ENCODE measurements at regions not wholly inside any gene's neighbourhood (a gene's known extent, or its start where the extent isn't known, plus 50 kb on each side); places are given as distances from the start of the nearest gene placed in this dataset.

- H3K9me3 ChIP-seq = no peaks in the 10 kb centered on the region
- ChIA-PET CTCF (interaction anchor here (1.2 to 1.3 kb wide), 3 partner anchors 9 to 43 kb away, joined by 3 read pairs; no protein-coding TSS in a partner anchor), POLR2A (no interaction called here)
- DNase-seq (ENCODE audit: low read depth in 1 of 2, low spot score in 1 of 2) (no peak), ATAC-seq (no peak), FAIRE-seq (peak; percentile 67)
- WGBS (ENCODE audit: missing lambda C conversion rate) = 24% methylated on average over 4 of the region's 4 CpGs
- no peak overlapping the region for H3K4me3 ChIP-seq
- H3K4me1 ChIP-seq = peaks cover 31% of the 10 kb centered on the region
- no peak overlapping the region for H3K4me2 ChIP-seq
- no peak for TF ChIP-seq RAD21 (conservative IDR thresholded peaks at IDR 0.05 in 1 of 2, IDR thresholded peaks at IDR 0.05 in 1 of 2)
- TF ChIP-seq EHMT2 (IDR thresholded peaks at IDR 0.05; ENCODE audit: low read depth) = no peak
- no peak for TF ChIP-seq FOSL2 (IDR thresholded peaks at IDR 0.05)
- peak; percentile 52 for TF ChIP-seq FOSL2 (CRISPR knock-in tag; IDR thresholded peaks at IDR 0.05)
- TF ChIP-seq CBX8 (IDR thresholded peaks at IDR 0.05) = no peak
- no peak for TF ChIP-seq ZC3H11A (IDR thresholded peaks at IDR 0.05)
- no peak for TF ChIP-seq FOSB (CRISPR knock-in tag; IDR thresholded peaks at IDR 0.05)
- no peak for TF ChIP-seq ZNF302 (CRISPR knock-in tag; IDR thresholded peaks at IDR 0.05)
- no peak for TF ChIP-seq MAZ (IDR thresholded peaks at IDR 0.05; ENCODE audit: borderline replicate concordance, low read depth, low read length)
- H3K27ac ChIP-seq = no peak overlapping the region
These were observed 117.7 kb upstream of the GGTLC1 start for GRCh38 chr20:24106150-24106800.

DNA sequence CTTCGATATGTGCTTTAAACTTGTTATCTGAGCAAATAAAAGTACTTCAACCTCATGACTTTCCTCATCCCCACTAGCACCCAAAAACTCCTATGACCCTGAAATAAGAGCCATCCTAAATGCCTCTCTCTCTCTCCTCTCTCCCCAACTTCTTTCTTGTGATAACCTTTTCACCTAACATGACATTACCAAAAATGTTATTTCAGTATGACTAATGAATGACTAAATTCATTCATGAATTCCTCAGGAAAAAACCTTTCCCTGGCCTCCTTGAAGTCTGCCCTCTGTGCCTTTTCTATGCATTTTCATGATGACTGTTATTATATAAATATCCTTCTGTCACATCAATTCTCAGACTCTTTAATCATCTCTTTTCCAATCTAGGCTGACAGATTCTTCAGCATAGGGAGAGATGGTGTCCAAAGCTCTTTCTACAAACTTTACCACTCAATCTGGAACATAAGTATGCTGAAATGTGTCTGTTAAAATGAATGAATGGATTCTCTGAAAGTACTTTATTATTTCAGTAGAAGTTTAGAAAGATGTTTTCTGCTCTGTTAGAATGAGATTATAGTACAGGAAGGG lies 114.3 kb upstream of the GGTLC1 start:
- Histone ChIP-seq H3K9me3 (no peaks in the 10 kb centered on the region), H3K4me1 (peaks cover 44% of the 10 kb centered on the region), H3K4me2 (peak overlapping the region; percentile 64), H3K27ac (peak overlapping the region; percentile 45 to 83; a peak in 5 of 6 replicates), H3K4me3 (no peak overlapping the region)
- FAIRE-seq (no peak), ATAC-seq (peak; percentile 37 to 60; a peak in 5 of 6 replicates), DNase-seq (ENCODE audit: low read depth in 1 of 2, low spot score in 1 of 2) (peak in 1 of 2 experiments; percentile 47)
- TF ChIP-seq CBX8 (IDR thresholded peaks at IDR 0.05) (no peak), ELK1 (IDR thresholded peaks at IDR 0.05; ENCODE audit: low read depth, low read length) (no peak), FOSL2 (IDR thresholded peaks at IDR 0.05) (peak; percentile 86), FOSL2 (CRISPR knock-in tag; IDR thresholded peaks at IDR 0.05) (peak; percentile 74), RAD21 (conservative IDR thresholded peaks at IDR 0.05 in 1 of 2, IDR thresholded peaks at IDR 0.05 in 1 of 2) (no peak), KDM1A (IDR thresholded peaks at IDR 0.05; ENCODE audit: low read depth) (no peak), EP300 (IDR thresholded peaks at IDR 0.05) (peak; percentile 37 to 71; a peak in 2 of 5 replicates), MYC (IDR thresholded peaks at IDR 0.05; ENCODE audit: borderline replicate concordance, low read length) (no peak), EHMT2 (IDR thresholded peaks at IDR 0.05; ENCODE audit: low read depth) (no peak), GATA3 (IDR thresholded peaks at IDR 0.05; ENCODE audit: borderline replicate concordance) (peak; percentile 71; the same call in 1 of the 2 replicates), JUNB (IDR thresholded peaks at IDR 0.05) (peak; percentile 91), MAX (IDR thresholded peaks at IDR 0.05) (no peak; the same call in 1 of the 2 replicates), POLR2A (IDR thresholded peaks at IDR 0.05; ENCODE audit: low read length) (no peak), MAFK (IDR thresholded peaks at IDR 0.05; ENCODE audit: partially characterized antibody) (peak; percentile 23), BCL3 (IDR thresholded peaks at IDR 0.05) (peak; percentile 51; the same call in 1 of the 3 replicates), JUN (IDR thresholded peaks at IDR 0.05) (peak in 1 of 2 experiments; percentile 48; a peak in 2 of 5 replicates), HOXB5 (CRISPR knock-in tag; IDR thresholded peaks at IDR 0.05) (peak; percentile 52; the same call in 1 of the 2 replicates)
- TF ChIP-seq, protein P1, sequence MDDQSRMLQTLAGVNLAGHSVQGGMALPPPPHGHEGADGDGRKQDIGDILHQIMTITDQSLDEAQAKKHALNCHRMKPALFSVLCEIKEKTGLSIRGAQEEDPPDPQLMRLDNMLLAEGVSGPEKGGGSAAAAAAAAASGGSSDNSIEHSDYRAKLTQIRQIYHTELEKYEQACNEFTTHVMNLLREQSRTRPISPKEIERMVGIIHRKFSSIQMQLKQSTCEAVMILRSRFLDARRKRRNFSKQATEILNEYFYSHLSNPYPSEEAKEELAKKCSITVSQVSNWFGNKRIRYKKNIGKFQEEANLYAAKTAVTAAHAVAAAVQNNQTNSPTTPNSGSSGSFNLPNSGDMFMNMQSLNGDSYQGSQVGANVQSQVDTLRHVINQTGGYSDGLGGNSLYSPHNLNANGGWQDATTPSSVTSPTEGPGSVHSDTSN (IDR thresholded peaks at IDR 0.05) = 0 out of 2 replicates have a peak, but pooled peaks have one; percentile 3
- ChIA-PET CTCF (interaction anchor here (0.6 to 2.6 kb wide), 15 partner anchors 8 to 816 kb away, joined by 3 to 15 read pairs (median 3); no protein-coding TSS in a partner anchor), POLR2A (no interaction called here)
- 12% methylated on average over 1 of the region's 1 CpG for WGBS (ENCODE audit: missing lambda C conversion rate)

Measured in A549 (cell line).